IMR-90 (cell line): ENCODE measurements at regions not wholly inside any gene's neighbourhood (a gene's known extent, or its start where the extent isn't known, plus 50 kb on each side); places are given as distances from the start of the nearest gene placed in this dataset.

Source experiments
- ATAC-seq: fragments of 200-7000 bp; cut with Tn5 transposase; 2 replicates; pipeline ENCODE4 v1.9.1; 2020; ENCODE audit warnings: low read depth, mild to moderate bottlenecking, moderate library complexity
- BruUV-seq: library from RNA; stranded (reverse); fragments of 400-500 nt; replicated peaks from 2 replicates; lab custom pipeline; 2021; lab: Mats Ljungman, UMichigan
- CTCF ChIA-PET: fragments of 300-600 bp; formaldehyde crosslinking; extraction: SDS; loops from one replicate; lab custom pipeline; 2021; ENCODE audit warnings: antibody characterized with exemption; lab: Yijun Ruan, JAX
- POLR2A ChIA-PET: fragments of 300-600 bp; sonication (Branson Sonifier 250); formaldehyde crosslinking; loops from one replicate; lab custom pipeline; 2022; ENCODE audit warnings: antibody characterized with exemption; ENCODE audit not compliant: unreplicated experiment; lab: Charles Lee
- DNase-seq: peaks from one replicate; pipeline ENCODE4 v3.0.0; 2013
- H2AFZ ChIP-seq: replicated peaks from 2 replicates; pipeline ENCODE3; 2013; ENCODE audit warnings: low read length, mild to moderate bottlenecking; ENCODE audit not compliant: poor library complexity
- H2AK5ac ChIP-seq: 2 replicates; pipeline ENCODE4 v1.6.1; 2013; ENCODE audit warnings: low read depth, low read length, inconsistent platforms
- H2AK9ac ChIP-seq: replicated peaks from 2 replicates; pipeline ENCODE3; 2013; ENCODE audit warnings: mild to moderate bottlenecking, low read depth, low read length, moderate library complexity; ENCODE audit not compliant: poor library complexity
- H2BK120ac ChIP-seq: 2 replicates; pipeline ENCODE4 v1.6.1; 2013; ENCODE audit warnings: low read depth, low read length, inconsistent platforms
- H2BK15ac ChIP-seq: 3 replicates; pipeline ENCODE4 v1.6.1; 2013; ENCODE audit warnings: low read depth, low read length, inconsistent platforms
- H2BK20ac ChIP-seq: 2 replicates; pipeline ENCODE4 v1.6.1; 2013; ENCODE audit warnings: low read depth, mild to moderate bottlenecking, inconsistent platforms, low read length, moderate library complexity
- H2BK5ac ChIP-seq: 2 replicates; pipeline ENCODE4 v1.6.1; 2013; ENCODE audit warnings: mild to moderate bottlenecking, low read depth, low read length, inconsistent platforms; ENCODE audit not compliant: poor library complexity, severe bottlenecking
- H3K14ac ChIP-seq: replicated peaks from 2 replicates; pipeline ENCODE4 v1.6.1; 2013; ENCODE audit warnings: low read depth, low read length, inconsistent platforms
- H3K18ac ChIP-seq: 2 replicates; pipeline ENCODE4 v1.6.1; 2013; ENCODE audit warnings: low read depth, low read length, control low read depth
- H3K23ac ChIP-seq: 2 replicates; pipeline ENCODE4 v1.6.1; 2013; ENCODE audit warnings: low read depth, low read length, inconsistent platforms
- H3K27ac ChIP-seq: 2 replicates; pipeline ENCODE4 v1.5.1; 2013; ENCODE audit warnings: mild to moderate bottlenecking, control low read depth, low read length; ENCODE audit not compliant: insufficient read depth
- H3K27me3 ChIP-seq: 2 replicates; pipeline ENCODE4 v1.6.1; 2013; ENCODE audit warnings: low read length; ENCODE audit not compliant: control insufficient read depth, insufficient read depth
- H3K36me3 ChIP-seq: 2 replicates; pipeline ENCODE4 v1.6.1; 2013; ENCODE audit warnings: low read length, mixed read lengths; ENCODE audit not compliant: control insufficient read depth, insufficient read depth
- H3K4ac ChIP-seq: 2 replicates; pipeline ENCODE4 v1.6.1; 2013; ENCODE audit warnings: low read depth, low read length, inconsistent platforms
- H3K4me1 ChIP-seq: 2 replicates; pipeline ENCODE4 v1.6.1; 2013; ENCODE audit warnings: low read length, mixed read lengths; ENCODE audit not compliant: control insufficient read depth, insufficient read depth
- H3K4me2 ChIP-seq: 2 replicates; pipeline ENCODE4 v1.6.1; 2013; ENCODE audit warnings: low read depth, mild to moderate bottlenecking, control low read depth, low read length, moderate library complexity
- H3K4me3 ChIP-seq: 2 replicates; pipeline ENCODE4 v1.5.1; 2013; ENCODE audit warnings: low read depth, mild to moderate bottlenecking, control low read depth, low read length, moderate library complexity; ENCODE audit not compliant: insufficient read depth
- H3K56ac ChIP-seq: 2 replicates; pipeline ENCODE4 v1.6.1; 2013; ENCODE audit warnings: low read length, inconsistent platforms; ENCODE audit not compliant: insufficient read depth; ENCODE audit errors: extremely low read depth
- H3K79me1 ChIP-seq, 2 experiments: 2 replicates each; pipeline ENCODE4 v1.6.1; 2013; ENCODE audit warnings: low read length in 2 of 2, inconsistent platforms in 1 of 2, low read depth in 1 of 2
- H3K9ac ChIP-seq: 2 replicates; pipeline ENCODE4 v1.6.1; 2013; ENCODE audit warnings: low read depth, low read length, control low read depth
- H3K9me1 ChIP-seq: 2 replicates; pipeline ENCODE4 v1.6.1; 2013; ENCODE audit warnings: low read length, inconsistent platforms; ENCODE audit not compliant: insufficient read depth
- H3K9me3 ChIP-seq: 2 replicates; pipeline ENCODE4 v1.6.1; 2013; ENCODE audit warnings: low read length; ENCODE audit not compliant: control insufficient read depth, insufficient read depth
- H4K20me1 ChIP-seq: 2 replicates; pipeline ENCODE4 v1.6.1; 2013; ENCODE audit warnings: low read length, inconsistent platforms; ENCODE audit not compliant: insufficient read depth
- H4K5ac ChIP-seq: 2 replicates; pipeline ENCODE4 v1.6.1; 2013; ENCODE audit warnings: mild to moderate bottlenecking, low read depth, low read length, control low read depth
- H4K8ac ChIP-seq, 2 experiments: 2 replicates each; pipeline ENCODE4 v1.6.1; 2013; ENCODE audit warnings: low read depth in 2 of 2, low read length in 2 of 2, control low read depth in 1 of 2, inconsistent platforms in 1 of 2
- H4K91ac ChIP-seq: 2 replicates; pipeline ENCODE4 v1.6.1; 2013; ENCODE audit warnings: low read depth, low read length, inconsistent platforms; ENCODE audit not compliant: insufficient read depth
- BHLHE40 ChIP-seq: fragments of 150-350 bp; IDR thresholded peaks from 2 replicates; pipeline ENCODE4 v1.6.1; 2016; ENCODE audit warnings: mild to moderate bottlenecking, low read depth, low read length
- CEBPB ChIP-seq: IDR thresholded peaks from 2 replicates; pipeline ENCODE4 v1.6.1; 2012; ENCODE audit warnings: low read depth, low read length, improper control_type of control experiment
- CHD1 ChIP-seq: IDR thresholded peaks from 2 replicates; pipeline ENCODE4 v1.6.1; 2012; ENCODE audit warnings: low read depth, low read length, improper control_type of control experiment
- ELK1 ChIP-seq: fragments of 150-350 bp; IDR thresholded peaks from 2 replicates; pipeline ENCODE4 v1.6.1; 2016; ENCODE audit warnings: low read depth, mild to moderate bottlenecking, low read length, moderate library complexity, borderline replicate concordance
- FOS ChIP-seq: fragments of 150-350 bp; IDR thresholded peaks from 2 replicates; pipeline ENCODE4 v1.6.1; 2016; ENCODE audit warnings: low read depth, low read length
- MAFK ChIP-seq: IDR thresholded peaks from 2 replicates; pipeline ENCODE4 v1.6.1; 2012; ENCODE audit warnings: low read depth, low read length, improper control_type of control experiment
- MAZ ChIP-seq: IDR thresholded peaks from 2 replicates; pipeline ENCODE4 v1.6.1; 2012; ENCODE audit warnings: low read depth, mild to moderate bottlenecking, low read length, improper control_type of control experiment, moderate library complexity, borderline replicate concordance
- MXI1 ChIP-seq: IDR thresholded peaks from 2 replicates; pipeline ENCODE4 v1.6.1; 2012; ENCODE audit warnings: low read depth, mild to moderate bottlenecking, low read length, moderate library complexity, borderline replicate concordance
- NFE2L2 ChIP-seq: fragments of 150-350 bp; IDR thresholded peaks from 2 replicates; pipeline ENCODE4 v1.6.1; 2016; ENCODE audit warnings: low read depth, mild to moderate bottlenecking, low read length
- POLR2A ChIP-seq: IDR thresholded peaks from 2 replicates; pipeline ENCODE4 v1.6.1; 2012; ENCODE audit warnings: mild to moderate bottlenecking, low read depth, low read length
- RAD21 ChIP-seq: IDR thresholded peaks from 2 replicates; pipeline ENCODE4 v1.6.1; 2012; ENCODE audit warnings: low read length, improper control_type of control experiment
- RCOR1 ChIP-seq: IDR thresholded peaks from 2 replicates; pipeline ENCODE4 v1.6.1; 2012; ENCODE audit warnings: mild to moderate bottlenecking, low read length, improper control_type of control experiment; ENCODE audit not compliant: insufficient replicate concordance
- RFX5 ChIP-seq: IDR thresholded peaks from 2 replicates; pipeline ENCODE4 v1.8.0; 2012; ENCODE audit warnings: low read depth, mild to moderate bottlenecking, low read length, moderate library complexity
- SMC3 ChIP-seq: fragments of 150-350 bp; IDR thresholded peaks from 2 replicates; pipeline ENCODE4 v1.6.1; 2016; ENCODE audit warnings: low read depth, mild to moderate bottlenecking, antibody characterized with exemption, low read length, moderate library complexity
- USF2 ChIP-seq: fragments of 150-350 bp; IDR thresholded peaks from 2 replicates; pipeline ENCODE4 v1.6.1; 2017; ENCODE audit warnings: mild to moderate bottlenecking, antibody characterized with exemption, low read length, low read depth
- WGBS, 2 experiments: methylation state at CpG; one replicate each; pipeline versions ENCODE4 v1.1.5 to v1.1.7; 2013; ENCODE audit warnings: missing lambda C conversion rate in 2 of 2; ENCODE audit not compliant: insufficient read length in 1 of 2; ENCODE audit errors: extremely low coverage in 2 of 2; 5-methylcytosine and 5-hydroxymethylcytosine counted together
- dilution Hi-C: fragments of 300-500 bp; cut with HindIII; formaldehyde crosslinking; loops from one replicate; pipeline ENCODE4 v1.14.3; 2018; ENCODE audit warnings: low sequenced_read_pairs; ENCODE audit not compliant: unreplicated experiment
- in situ Hi-C: fragments of 300-500 bp; cut with MboI; formaldehyde crosslinking; loops from 3 replicates; pipeline ENCODE4 v1.14.3; 2019; ENCODE audit warnings: low sequenced_read_pairs, inconsistent platforms, mixed read lengths
- intact Hi-C: fragments of 100-400 bp; cut with micrococcal nuclease; formaldehyde crosslinking; loops from 2 replicates; pipeline ENCODE4 v1.10.0; 2022
- TF ChIP-seq, protein P1 (sequence below): conservative IDR thresholded peaks from 2 replicates; pipeline ENCODE4 v1.5.1; 2012; ENCODE audit warnings: mild to moderate bottlenecking, low read depth, low read length, improper control_type of control experiment

- no peak overlapping the region for H3K14ac ChIP-seq
- POLR2A ChIA-PET = no interaction called here
- H3K4me3 ChIP-seq = no peak overlapping the region
- no peak overlapping the region for H4K8ac ChIP-seq
- DNase-seq = no peak
- H2AK9ac ChIP-seq = no peak overlapping the region
- no CpG with 5 or more reads among the region's 1 CpG for WGBS, 2 experiments
- H3K4ac ChIP-seq = no peak overlapping the region
- H3K4me2 ChIP-seq = no peak overlapping the region
- H3K56ac ChIP-seq = no peak overlapping the region
- H3K4me1 ChIP-seq = peaks cover 3% of the 10 kb centered on the region; the same call in 1 of the 2 replicates
- dilution Hi-C loops (no loop called here), intact Hi-C loops (no loop called here), in situ Hi-C loops (no loop called here)
- H3K79me1 ChIP-seq = no peaks in the 10 kb centered on the region
- H4K20me1 ChIP-seq = no peaks in the 10 kb centered on the region
- H2BK20ac ChIP-seq = no peak overlapping the region
- H2AFZ ChIP-seq = no peak overlapping the region
- H4K91ac ChIP-seq = no peak overlapping the region
- no peak overlapping the region for H3K18ac ChIP-seq
- H3K23ac ChIP-seq = no peak overlapping the region
- 0 out of 2 replicates have a peak, but pooled peaks cover 1% of the 10 kb centered on the region for H3K9me3 ChIP-seq
- TF ChIP-seq USF2 (no peak), RFX5 (no peak), RCOR1 (no peak), MAFK (no peak), MAZ (no peak), MXI1 (no peak), CEBPB (no peak), FOS (no peak), SMC3 (no peak), CHD1 (no peak), NFE2L2 (no peak), RAD21 (no peak), POLR2A (no peak), BHLHE40 (no peak), ELK1 (no peak)
- TF ChIP-seq, protein P1, sequence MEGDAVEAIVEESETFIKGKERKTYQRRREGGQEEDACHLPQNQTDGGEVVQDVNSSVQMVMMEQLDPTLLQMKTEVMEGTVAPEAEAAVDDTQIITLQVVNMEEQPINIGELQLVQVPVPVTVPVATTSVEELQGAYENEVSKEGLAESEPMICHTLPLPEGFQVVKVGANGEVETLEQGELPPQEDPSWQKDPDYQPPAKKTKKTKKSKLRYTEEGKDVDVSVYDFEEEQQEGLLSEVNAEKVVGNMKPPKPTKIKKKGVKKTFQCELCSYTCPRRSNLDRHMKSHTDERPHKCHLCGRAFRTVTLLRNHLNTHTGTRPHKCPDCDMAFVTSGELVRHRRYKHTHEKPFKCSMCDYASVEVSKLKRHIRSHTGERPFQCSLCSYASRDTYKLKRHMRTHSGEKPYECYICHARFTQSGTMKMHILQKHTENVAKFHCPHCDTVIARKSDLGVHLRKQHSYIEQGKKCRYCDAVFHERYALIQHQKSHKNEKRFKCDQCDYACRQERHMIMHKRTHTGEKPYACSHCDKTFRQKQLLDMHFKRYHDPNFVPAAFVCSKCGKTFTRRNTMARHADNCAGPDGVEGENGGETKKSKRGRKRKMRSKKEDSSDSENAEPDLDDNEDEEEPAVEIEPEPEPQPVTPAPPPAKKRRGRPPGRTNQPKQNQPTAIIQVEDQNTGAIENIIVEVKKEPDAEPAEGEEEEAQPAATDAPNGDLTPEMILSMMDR = no peak
- no peaks in the 10 kb centered on the region for H3K9me1 ChIP-seq
- H3K27me3 ChIP-seq = no peaks in the 10 kb centered on the region
- H2BK120ac ChIP-seq = no peak overlapping the region
- H3K36me3 ChIP-seq = no peaks in the 10 kb centered on the region
- no peak overlapping the region for H2AK5ac ChIP-seq
- no peak for ATAC-seq
- H3K27ac ChIP-seq = no peak overlapping the region
- BruUV-seq = no TSS peak
- CTCF ChIA-PET = interaction anchor here (1.1 kb wide), 1 partner anchor 29 kb away, joined by 3 read pairs; no protein-coding TSS in a partner anchor
- H2BK5ac ChIP-seq = no peak overlapping the region
- H4K5ac ChIP-seq = no peak overlapping the region
- H2BK15ac ChIP-seq = no peak overlapping the region
- H3K9ac ChIP-seq = no peak overlapping the region
Observed at GRCh38 chr2:149797030-149797429, 209.5 kb upstream of the MMADHC start.
